GM12864 (cell line): ENCODE measurements at regions not wholly inside any gene's neighbourhood (a gene's known extent, or its start where the extent isn't known, plus 50 kb on each side); places are given as distances from the start of the nearest gene placed in this dataset.
"Not testable (repeated sequence)": the region's sequence is repeated elsewhere in the genome, so short reads cannot be mapped to it uniquely, and the experiment has no call there.

Experiments used
- DNase-seq: peaks from one replicate; pipeline ENCODE4 v3.0.0-alpha.2; 2011; ENCODE audit warnings: low read depth
- H3K4me3 ChIP-seq: 2 replicates; pipeline ENCODE4 v1.5.1; 2011; ENCODE audit warnings: mild to moderate bottlenecking, low read depth, low read length, control low read depth
- TF ChIP-seq, protein P1 (sequence below): IDR thresholded peaks from 2 replicates; pipeline ENCODE4 v1.5.1; 2011; ENCODE audit warnings: low read depth, mild to moderate bottlenecking, moderate library complexity, low read length, control low read depth, inconsistent platforms; ENCODE audit errors: missing control alignments

DNA sequence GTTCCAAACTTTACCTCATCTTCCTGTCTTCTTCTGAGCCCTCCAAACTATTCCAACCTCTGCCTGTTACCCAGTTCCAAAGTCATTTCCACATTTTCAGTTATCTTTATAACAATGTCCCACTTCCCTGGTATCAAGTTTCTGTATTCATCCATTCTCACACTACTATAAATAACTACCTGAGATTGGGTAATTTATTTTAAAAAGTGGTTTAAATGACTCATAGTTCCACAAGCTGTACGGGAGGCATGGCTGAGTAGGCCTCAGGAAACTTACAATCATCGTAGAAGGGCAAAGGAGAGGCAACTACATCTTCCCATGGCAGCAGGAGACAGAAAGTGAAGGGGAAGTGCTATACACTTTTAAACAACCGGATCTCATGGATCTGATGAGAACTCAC lies 428.5 kb upstream of the RGS18 start:
- no peak for DNase-seq
- TF ChIP-seq, protein P1, sequence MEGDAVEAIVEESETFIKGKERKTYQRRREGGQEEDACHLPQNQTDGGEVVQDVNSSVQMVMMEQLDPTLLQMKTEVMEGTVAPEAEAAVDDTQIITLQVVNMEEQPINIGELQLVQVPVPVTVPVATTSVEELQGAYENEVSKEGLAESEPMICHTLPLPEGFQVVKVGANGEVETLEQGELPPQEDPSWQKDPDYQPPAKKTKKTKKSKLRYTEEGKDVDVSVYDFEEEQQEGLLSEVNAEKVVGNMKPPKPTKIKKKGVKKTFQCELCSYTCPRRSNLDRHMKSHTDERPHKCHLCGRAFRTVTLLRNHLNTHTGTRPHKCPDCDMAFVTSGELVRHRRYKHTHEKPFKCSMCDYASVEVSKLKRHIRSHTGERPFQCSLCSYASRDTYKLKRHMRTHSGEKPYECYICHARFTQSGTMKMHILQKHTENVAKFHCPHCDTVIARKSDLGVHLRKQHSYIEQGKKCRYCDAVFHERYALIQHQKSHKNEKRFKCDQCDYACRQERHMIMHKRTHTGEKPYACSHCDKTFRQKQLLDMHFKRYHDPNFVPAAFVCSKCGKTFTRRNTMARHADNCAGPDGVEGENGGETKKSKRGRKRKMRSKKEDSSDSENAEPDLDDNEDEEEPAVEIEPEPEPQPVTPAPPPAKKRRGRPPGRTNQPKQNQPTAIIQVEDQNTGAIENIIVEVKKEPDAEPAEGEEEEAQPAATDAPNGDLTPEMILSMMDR = no peak

GRCh38 chr1:191731608-191732302 lies 426.5 kb upstream of the RGS18 start:
- not testable (repeated sequence) for H3K4me3 ChIP-seq, DNase-seq

More for the DNA sequence above, 428.5 kb upstream of the RGS18 start:
- no peak overlapping the region for H3K4me3 ChIP-seq

DNA sequence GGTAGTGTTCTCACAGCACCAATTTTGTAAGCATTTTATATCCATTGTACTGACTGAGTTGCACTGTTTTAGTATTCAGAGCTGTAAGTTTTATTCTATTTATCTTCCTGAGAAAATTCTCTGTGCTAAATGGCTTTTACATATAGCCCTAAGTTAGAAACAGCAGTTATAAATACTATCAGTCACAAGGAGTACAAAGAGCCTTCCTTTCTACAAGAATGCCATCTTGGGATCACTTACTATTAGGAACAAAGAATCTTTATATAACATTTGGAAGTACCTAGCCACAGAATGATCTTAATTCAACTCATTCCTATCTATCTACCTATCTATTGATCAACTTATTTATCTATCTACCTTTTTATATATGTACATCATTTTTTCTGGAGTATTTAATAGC lies 423.9 kb upstream of the RGS18 start:
- no peak for DNase-seq
- no peak overlapping the region for H3K4me3 ChIP-seq
- TF ChIP-seq, protein P1 = no peak

GRCh38 chr1:191739544-191739943 lies 418.7 kb upstream of the RGS18 start:
- TF ChIP-seq, protein P1 = no peak
- no peak for DNase-seq

DNA sequence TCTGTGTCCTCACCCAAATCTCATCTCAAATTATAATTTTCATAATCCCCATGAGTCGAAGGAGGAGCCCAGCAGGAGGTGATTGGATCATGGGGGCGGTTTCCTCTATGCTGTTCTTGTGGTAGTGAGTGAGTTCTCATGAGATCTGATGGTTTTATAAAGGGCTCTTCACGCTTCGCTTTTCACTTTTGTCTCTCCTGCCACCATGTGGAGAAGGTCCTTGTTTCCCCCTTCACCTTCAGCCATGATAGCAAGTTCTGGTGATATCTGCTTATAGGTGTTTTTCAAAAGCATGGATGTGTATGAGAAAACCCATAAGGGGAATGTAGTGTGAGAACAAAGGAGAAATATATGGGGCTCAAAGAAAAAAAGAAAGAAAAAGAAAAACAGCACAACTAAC lies 405.9 kb upstream of the RGS18 start:
- no peak for DNase-seq
- no peak overlapping the region for H3K4me3 ChIP-seq
- TF ChIP-seq, protein P1 = no peak

More at GRCh38 chr1:191739544-191739943, 418.7 kb upstream of the RGS18 start:
- H3K4me3 ChIP-seq = no peak overlapping the region

GRCh38 chr1:191760016-191760415 lies 398.2 kb upstream of the RGS18 start:
- no peak overlapping the region for H3K4me3 ChIP-seq
- TF ChIP-seq, protein P1 = no peak
- no peak for DNase-seq

DNA sequence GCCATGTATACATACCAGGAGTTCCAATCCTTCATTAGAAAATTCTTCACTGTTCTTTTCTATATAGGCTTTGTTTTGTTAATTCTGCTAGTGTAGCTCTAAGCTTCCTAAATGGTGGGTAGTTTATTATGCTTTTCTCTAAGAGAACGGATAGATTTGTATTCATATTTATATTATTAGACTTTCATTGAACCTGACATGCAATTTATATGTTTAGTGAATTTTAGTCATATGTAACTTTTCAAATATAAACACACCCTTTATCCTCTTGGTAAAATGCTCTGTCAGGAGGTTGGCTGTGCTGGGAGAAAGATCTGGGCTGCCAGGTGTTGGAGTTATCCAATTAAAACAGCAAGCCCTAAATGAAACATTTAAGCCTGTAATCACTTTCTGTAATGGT lies 369.7 kb upstream of the RGS18 start:
- DNase-seq = no peak
- H3K4me3 ChIP-seq = no peak overlapping the region
- TF ChIP-seq, protein P1 = no peak
